KMS-11 (cell line): ENCODE measurements at regions not wholly inside any gene's neighbourhood (a gene's known extent, or its start where the extent isn't known, plus 50 kb on each side); places are given as distances from the start of the nearest gene placed in this dataset.

Experiments
- H2AFZ ChIP-seq: fragments of 200-600 bp; sonication (generic); 2 replicates; pipeline ENCODE4 v1.6.1; 2016; ENCODE audit warnings: antibody characterized with exemption, mixed run types, low read depth
- H3K27ac ChIP-seq: fragments of 200-600 bp; sonication (generic); 2 replicates; pipeline ENCODE4 v1.6.1; 2016; ENCODE audit warnings: mild to moderate bottlenecking, mixed run types
- H3K27me3 ChIP-seq: fragments of 200-600 bp; sonication (generic); 2 replicates; pipeline ENCODE4 v1.6.1; 2017; ENCODE audit warnings: mild to moderate bottlenecking, low read depth, mixed run types, moderate library complexity; ENCODE audit not compliant: insufficient read depth
- H3K36me3 ChIP-seq: fragments of 200-600 bp; sonication (generic); 2 replicates; pipeline ENCODE4 v1.6.1; 2017; ENCODE audit warnings: mild to moderate bottlenecking, mixed run types; ENCODE audit not compliant: insufficient read depth
- H3K4me1 ChIP-seq: fragments of 200-600 bp; sonication (generic); 2 replicates; pipeline ENCODE4 v1.6.1; 2016; ENCODE audit warnings: mild to moderate bottlenecking, low read depth, mixed run types; ENCODE audit not compliant: poor library complexity, severe bottlenecking
- H3K4me2 ChIP-seq: fragments of 200-600 bp; sonication (generic); 2 replicates; pipeline ENCODE4 v1.7.0; 2016; ENCODE audit warnings: mild to moderate bottlenecking, mixed run types
- H3K4me3 ChIP-seq: fragments of 200-600 bp; sonication (generic); IDR thresholded peaks from 2 replicates; pipeline ENCODE4 v1.6.1; 2017; ENCODE audit warnings: low read depth, low read length, mixed read lengths; ENCODE audit not compliant: insufficient read depth
- H3K79me2 ChIP-seq: fragments of 200-600 bp; sonication (generic); 2 replicates; pipeline ENCODE4 v1.6.1; 2016; ENCODE audit warnings: low read depth, mixed run types; ENCODE audit not compliant: insufficient read depth
- H3K9ac ChIP-seq: fragments of 200-600 bp; sonication (generic); 2 replicates; pipeline ENCODE4 v1.6.1; 2016; ENCODE audit warnings: mild to moderate bottlenecking, mixed run types
- H4K20me1 ChIP-seq: fragments of 200-600 bp; sonication (generic); 2 replicates; pipeline ENCODE4 v1.6.1; 2016; ENCODE audit warnings: mild to moderate bottlenecking, mixed run types; ENCODE audit not compliant: insufficient read depth
- TF ChIP-seq, protein P1 (sequence below): fragments of 200-600 bp; sonication (generic); conservative IDR thresholded peaks from 2 replicates; pipeline ENCODE4 v1.6.1; 2017; ENCODE audit warnings: low read depth, mild to moderate bottlenecking, antibody characterized with exemption, low read length, moderate library complexity, mixed read lengths

DNA sequence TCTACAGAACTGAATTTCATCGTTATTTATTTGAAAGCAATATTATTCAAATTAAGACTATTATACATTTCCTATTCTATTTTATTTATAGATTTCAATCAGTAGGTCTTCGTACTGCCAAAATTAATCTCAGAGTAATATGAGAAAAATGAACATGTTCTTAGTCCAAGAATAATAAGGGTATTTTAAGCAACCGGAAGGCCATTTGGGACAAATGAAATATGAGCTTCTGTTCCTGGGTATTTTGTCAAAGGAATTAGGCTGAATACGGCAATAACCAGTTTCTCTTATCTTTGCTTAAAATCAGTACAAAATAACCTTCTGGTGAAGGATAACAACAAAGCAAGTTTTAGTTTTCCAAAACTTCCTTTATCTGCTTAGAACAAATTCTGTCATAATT is 410.3 kb upstream of the PRR16 start:
- H3K4me2 ChIP-seq = no peak overlapping the region
- no peaks in the 10 kb centered on the region for H3K36me3 ChIP-seq
- H3K9ac ChIP-seq = no peak overlapping the region
- H3K4me1 ChIP-seq = peaks cover 2% of the 10 kb centered on the region
- no peaks in the 10 kb centered on the region for H3K27me3 ChIP-seq
- no peak overlapping the region for H3K27ac ChIP-seq
- no peaks in the 10 kb centered on the region for H3K79me2 ChIP-seq
- no peak overlapping the region for H3K4me3 ChIP-seq
- TF ChIP-seq, protein P1, sequence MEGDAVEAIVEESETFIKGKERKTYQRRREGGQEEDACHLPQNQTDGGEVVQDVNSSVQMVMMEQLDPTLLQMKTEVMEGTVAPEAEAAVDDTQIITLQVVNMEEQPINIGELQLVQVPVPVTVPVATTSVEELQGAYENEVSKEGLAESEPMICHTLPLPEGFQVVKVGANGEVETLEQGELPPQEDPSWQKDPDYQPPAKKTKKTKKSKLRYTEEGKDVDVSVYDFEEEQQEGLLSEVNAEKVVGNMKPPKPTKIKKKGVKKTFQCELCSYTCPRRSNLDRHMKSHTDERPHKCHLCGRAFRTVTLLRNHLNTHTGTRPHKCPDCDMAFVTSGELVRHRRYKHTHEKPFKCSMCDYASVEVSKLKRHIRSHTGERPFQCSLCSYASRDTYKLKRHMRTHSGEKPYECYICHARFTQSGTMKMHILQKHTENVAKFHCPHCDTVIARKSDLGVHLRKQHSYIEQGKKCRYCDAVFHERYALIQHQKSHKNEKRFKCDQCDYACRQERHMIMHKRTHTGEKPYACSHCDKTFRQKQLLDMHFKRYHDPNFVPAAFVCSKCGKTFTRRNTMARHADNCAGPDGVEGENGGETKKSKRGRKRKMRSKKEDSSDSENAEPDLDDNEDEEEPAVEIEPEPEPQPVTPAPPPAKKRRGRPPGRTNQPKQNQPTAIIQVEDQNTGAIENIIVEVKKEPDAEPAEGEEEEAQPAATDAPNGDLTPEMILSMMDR = no peak
- no peaks in the 10 kb centered on the region for H4K20me1 ChIP-seq
- no peak overlapping the region for H2AFZ ChIP-seq

DNA sequence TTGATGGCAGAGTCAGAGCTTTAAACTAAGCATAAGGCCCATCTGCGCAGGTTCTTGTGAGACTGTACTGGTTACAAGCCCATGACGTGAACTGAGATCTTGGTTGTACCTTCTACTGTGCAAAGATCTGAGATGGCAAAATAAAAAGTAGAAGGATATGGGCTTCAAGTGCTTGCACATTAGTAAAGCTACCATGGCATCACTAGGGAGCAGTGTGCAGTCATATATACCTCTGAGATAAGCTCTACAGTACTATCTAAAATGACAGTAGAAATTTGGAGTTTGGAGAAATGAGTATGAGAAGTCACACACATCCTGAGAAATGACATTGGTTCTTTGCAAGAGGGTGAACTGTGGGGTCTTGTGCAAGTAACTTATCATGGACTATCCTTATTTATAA is 408.2 kb upstream of the PRR16 start:
- no peak overlapping the region for H3K4me2 ChIP-seq
- H3K4me3 ChIP-seq = no peak overlapping the region
- peaks cover 2% of the 10 kb centered on the region for H3K4me1 ChIP-seq
- no peaks in the 10 kb centered on the region for H3K36me3 ChIP-seq
- no peak overlapping the region for H3K27ac ChIP-seq
- TF ChIP-seq, protein P1 = no peak
- H3K9ac ChIP-seq = no peak overlapping the region
- no peaks in the 10 kb centered on the region for H3K27me3 ChIP-seq
- no peaks in the 10 kb centered on the region for H3K79me2 ChIP-seq
- no peaks in the 10 kb centered on the region for H4K20me1 ChIP-seq
- no peak overlapping the region for H2AFZ ChIP-seq

DNA sequence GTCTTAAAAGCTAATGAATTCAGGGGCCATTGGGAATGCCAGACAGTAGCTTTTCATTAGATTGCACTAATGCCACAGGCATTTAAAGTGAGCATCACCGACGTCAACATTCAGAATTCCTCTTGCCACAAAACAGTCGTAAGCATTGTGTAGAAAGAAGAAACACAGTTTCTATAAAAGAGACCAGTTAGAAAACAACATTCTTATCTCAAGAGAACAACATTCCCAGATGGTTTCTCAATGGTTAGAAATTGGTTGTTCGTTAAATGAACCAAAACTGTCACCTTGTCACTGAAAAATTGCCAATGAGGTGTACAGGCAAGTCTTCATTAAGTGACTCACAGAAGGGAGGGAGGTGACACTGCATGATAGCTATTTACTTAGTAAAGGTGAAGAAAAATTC is 401.6 kb upstream of the PRR16 start:
- Histone ChIP-seq H3K9ac (no peak overlapping the region), H3K27me3 (no peaks in the 10 kb centered on the region), H4K20me1 (no peaks in the 10 kb centered on the region), H3K4me1 (peaks cover 2% of the 10 kb centered on the region), H3K4me3 (no peak overlapping the region), H3K79me2 (no peaks in the 10 kb centered on the region), H2AFZ (no peak overlapping the region), H3K36me3 (no peaks in the 10 kb centered on the region), H3K27ac (no peak overlapping the region), H3K4me2 (no peak overlapping the region)
- TF ChIP-seq, protein P1 = no peak

DNA sequence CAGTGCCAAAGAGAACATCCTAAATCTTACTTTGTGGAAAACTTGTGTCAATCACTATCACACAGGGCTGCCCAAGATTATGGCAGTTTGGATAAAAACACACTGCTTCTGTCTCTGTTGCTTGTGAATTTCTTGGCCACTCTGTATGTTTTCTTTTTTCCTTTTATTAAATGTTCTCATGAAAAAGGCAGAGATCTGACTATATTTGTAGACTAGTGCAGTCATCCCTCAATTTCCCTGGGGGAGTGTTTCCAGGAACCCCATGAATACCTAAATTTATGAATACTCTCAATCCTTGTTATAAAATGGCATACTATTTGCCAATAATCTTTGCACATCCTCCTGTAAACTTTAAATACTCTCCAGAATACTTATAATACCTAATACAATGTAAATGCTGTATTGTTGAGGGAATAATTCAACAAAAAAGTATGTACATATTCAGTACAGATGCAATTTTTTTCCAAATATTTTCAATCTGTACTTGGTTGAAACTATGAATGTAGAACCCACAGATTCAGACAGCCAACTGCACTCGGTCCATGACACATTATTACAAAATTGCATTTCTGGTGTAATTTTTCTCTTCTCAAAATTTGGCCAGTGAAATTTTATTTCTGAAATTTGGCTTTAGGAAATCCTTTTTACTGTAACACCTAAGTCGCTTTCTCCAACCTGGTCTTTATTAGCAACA is 391.9 kb upstream of the PRR16 start:
- TF ChIP-seq, protein P1 = no peak
- no peaks in the 10 kb centered on the region for H3K4me1 ChIP-seq
- H3K36me3 ChIP-seq = no peaks in the 10 kb centered on the region
- H3K9ac ChIP-seq = no peak overlapping the region
- no peak overlapping the region for H3K4me2 ChIP-seq
- no peaks in the 10 kb centered on the region for H3K79me2 ChIP-seq
- H4K20me1 ChIP-seq = no peaks in the 10 kb centered on the region
- no peak overlapping the region for H2AFZ ChIP-seq
- no peak overlapping the region for H3K4me3 ChIP-seq
- no peak overlapping the region for H3K27ac ChIP-seq
- H3K27me3 ChIP-seq = no peaks in the 10 kb centered on the region
